ENCODE measurements at regions not wholly inside any gene's neighbourhood (a gene's known extent, or its start where the extent isn't known, plus 50 kb on each side); places are given as distances from the start of the nearest gene placed in this dataset.

DNA sequence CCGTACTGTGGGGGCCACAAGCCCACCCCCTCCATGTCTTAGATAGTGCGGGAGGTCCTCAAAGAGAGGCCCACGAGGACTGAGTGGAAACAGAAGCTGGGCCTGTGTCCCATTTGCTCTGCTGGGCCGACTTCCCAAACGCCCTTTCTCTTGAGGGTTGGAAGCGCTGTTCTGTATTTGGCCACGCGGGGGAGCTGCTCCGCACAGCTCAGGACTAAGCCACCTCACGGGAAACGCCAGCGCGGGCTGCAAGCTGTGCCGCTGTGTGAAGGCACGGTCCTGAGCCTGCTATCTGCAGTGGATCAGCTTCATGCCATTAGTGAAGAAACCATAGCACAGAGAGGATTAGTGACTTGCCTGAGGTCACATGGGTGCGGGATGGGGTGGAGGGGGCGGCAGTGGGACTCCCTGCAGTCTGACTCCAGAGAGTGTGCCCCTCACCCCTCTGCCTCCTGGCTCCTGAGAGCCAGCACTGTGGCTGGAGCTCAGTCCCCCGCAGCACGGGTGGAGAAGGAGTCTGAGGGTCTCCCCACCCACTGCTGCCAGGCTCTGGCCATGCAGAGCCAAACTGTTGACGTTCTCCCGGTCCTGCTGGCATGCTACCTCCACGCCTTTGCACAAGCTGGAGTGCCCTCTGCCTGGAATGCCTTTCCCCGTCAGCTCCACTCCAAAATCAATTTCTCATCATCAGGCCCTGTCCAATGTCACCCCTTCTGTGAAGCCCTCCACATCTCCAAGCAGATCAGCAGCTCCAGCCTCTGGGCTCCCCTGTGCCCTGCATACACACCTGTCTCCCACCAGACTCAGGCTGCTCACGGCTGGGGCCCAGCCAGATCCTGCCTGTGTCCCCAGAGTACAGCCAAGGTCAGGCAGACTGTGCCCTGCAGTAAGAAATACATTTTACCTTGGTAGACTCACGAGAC is 51.5 kb upstream of the LRRC32 start:
- DNase-seq (ENCODE audit: low spot score in 2 of 2, unreplicated experiment in 2 of 2): peak; percentile 68 to 91
- no peaks in the 10 kb centered on the region for H3K9me3 Mint-ChIP-seq
- H3K27ac Mint-ChIP-seq: no peak overlapping the region
- H3K36me3 Mint-ChIP-seq: no peaks in the 10 kb centered on the region
- TF ChIP-seq CTCF (IDR thresholded peaks at IDR 0.05; ENCODE audit: unreplicated experiment): peak; percentile 88
- H3K27me3 Mint-ChIP-seq (ENCODE audit: low read depth): peaks cover 43% of the 10 kb centered on the region
- no peak overlapping the region for H3K4me3 Mint-ChIP-seq
- peaks cover 3% of the 10 kb centered on the region for H3K4me1 Mint-ChIP-seq

- no peak for TF ChIP-seq CTCF (IDR thresholded peaks at IDR 0.05; ENCODE audit: unreplicated experiment)
- no peaks in the 10 kb centered on the region for H3K9me3 Mint-ChIP-seq
- no peak overlapping the region for H3K4me3 Mint-ChIP-seq
- H3K27me3 Mint-ChIP-seq (ENCODE audit: low read depth): peaks cover 48% of the 10 kb centered on the region
- peaks cover 3% of the 10 kb centered on the region for H3K4me1 Mint-ChIP-seq
- no peak overlapping the region for H3K27ac Mint-ChIP-seq
- no peak for DNase-seq (ENCODE audit: low spot score in 2 of 2, unreplicated experiment in 2 of 2)
- no peaks in the 10 kb centered on the region for H3K36me3 Mint-ChIP-seq
Measured at GRCh38 chr11:76723142-76723541, 52.6 kb upstream of the LRRC32 start.

GRCh38 chr11:76723548-76723947 is 53.0 kb upstream of the LRRC32 start:
- Mint-ChIP-seq H3K4me3 (no peak overlapping the region), H3K36me3 (no peaks in the 10 kb centered on the region), H3K4me1 (peaks cover 3% of the 10 kb centered on the region), H3K27me3 (ENCODE audit: low read depth) (peaks cover 48% of the 10 kb centered on the region), H3K9me3 (no peaks in the 10 kb centered on the region), H3K27ac (no peak overlapping the region)
- no peak for TF ChIP-seq CTCF (IDR thresholded peaks at IDR 0.05; ENCODE audit: unreplicated experiment)
- no peak for DNase-seq (ENCODE audit: low spot score in 2 of 2, unreplicated experiment in 2 of 2)

DNA sequence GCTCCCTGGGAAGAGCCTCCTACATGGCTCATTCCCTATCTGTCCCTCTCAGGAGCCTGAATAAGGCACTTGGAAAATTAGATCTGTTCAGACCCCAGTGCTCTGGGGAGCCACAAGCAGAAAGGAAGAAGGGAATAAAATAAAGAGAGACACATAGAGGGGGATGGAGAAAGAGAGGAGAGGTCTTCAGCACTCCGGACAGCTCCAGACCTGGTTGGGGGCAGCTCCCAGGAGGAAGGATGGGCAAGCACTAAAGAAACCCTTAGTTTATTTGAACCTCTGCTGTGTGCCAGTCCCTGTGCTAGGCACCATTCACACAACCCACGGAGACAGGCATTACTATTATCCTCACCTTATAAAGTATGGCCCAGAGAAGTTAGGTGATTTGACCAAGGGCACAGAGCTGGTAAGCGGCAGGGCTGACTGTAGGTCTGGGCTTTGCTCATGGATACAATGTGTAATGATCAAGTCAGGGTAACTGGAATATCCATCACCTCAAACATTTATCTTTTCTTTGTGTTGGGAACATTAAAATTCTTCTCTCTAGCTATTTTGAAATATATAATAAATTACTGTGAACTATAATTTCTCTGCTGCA is 53.7 kb upstream of the LRRC32 start:
- no peak overlapping the region for H3K27ac Mint-ChIP-seq
- no peak overlapping the region for H3K4me3 Mint-ChIP-seq
- peaks cover 49% of the 10 kb centered on the region for H3K27me3 Mint-ChIP-seq (ENCODE audit: low read depth)
- DNase-seq (ENCODE audit: low spot score in 2 of 2, unreplicated experiment in 2 of 2): peak; percentile 48 to 58
- H3K36me3 Mint-ChIP-seq: no peaks in the 10 kb centered on the region
- peaks cover 3% of the 10 kb centered on the region for H3K4me1 Mint-ChIP-seq
- no peak for TF ChIP-seq CTCF (IDR thresholded peaks at IDR 0.05; ENCODE audit: unreplicated experiment)
- no peaks in the 10 kb centered on the region for H3K9me3 Mint-ChIP-seq

DNA sequence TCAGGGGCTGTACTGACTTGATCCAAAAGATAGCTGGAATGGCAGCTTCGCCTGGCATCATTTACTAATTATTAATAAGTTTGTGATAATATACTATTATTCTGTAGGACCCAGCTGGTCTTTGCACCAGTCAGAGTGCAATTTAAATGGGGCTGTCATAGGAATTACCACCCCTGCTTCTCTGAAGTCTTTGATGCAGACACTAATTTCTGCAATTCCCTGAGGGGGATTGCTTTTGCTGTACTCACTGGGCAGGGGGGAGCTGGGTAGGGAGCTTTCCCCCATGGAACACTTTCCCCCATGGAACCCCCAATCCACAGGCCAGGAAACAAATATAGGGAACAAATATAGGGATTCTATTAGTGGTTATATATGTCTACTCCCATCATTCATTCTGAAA is 54.9 kb upstream of the TSKU start:
- no peaks in the 10 kb centered on the region for H3K9me3 Mint-ChIP-seq
- H3K4me3 Mint-ChIP-seq: no peak overlapping the region
- no peaks in the 10 kb centered on the region for H3K36me3 Mint-ChIP-seq
- no peaks in the 10 kb centered on the region for H3K4me1 Mint-ChIP-seq
- no peak for DNase-seq (ENCODE audit: low spot score in 2 of 2, unreplicated experiment in 2 of 2)
- no peak overlapping the region for H3K27ac Mint-ChIP-seq
- H3K27me3 Mint-ChIP-seq (ENCODE audit: low read depth): peaks cover 46% of the 10 kb centered on the region
- TF ChIP-seq CTCF (IDR thresholded peaks at IDR 0.05; ENCODE audit: unreplicated experiment): no peak

Measured in mesothelial cell of epicardium (in vitro differentiated cells).